ENCODE measurements at regions not wholly inside any gene's neighbourhood (a gene's known extent, or its start where the extent isn't known, plus 50 kb on each side); places are given as distances from the start of the nearest gene placed in this dataset.
"Not testable (repeated sequence)": the region's sequence is repeated elsewhere in the genome, so short reads cannot be mapped to it uniquely, and the experiment has no call there.

DNA sequence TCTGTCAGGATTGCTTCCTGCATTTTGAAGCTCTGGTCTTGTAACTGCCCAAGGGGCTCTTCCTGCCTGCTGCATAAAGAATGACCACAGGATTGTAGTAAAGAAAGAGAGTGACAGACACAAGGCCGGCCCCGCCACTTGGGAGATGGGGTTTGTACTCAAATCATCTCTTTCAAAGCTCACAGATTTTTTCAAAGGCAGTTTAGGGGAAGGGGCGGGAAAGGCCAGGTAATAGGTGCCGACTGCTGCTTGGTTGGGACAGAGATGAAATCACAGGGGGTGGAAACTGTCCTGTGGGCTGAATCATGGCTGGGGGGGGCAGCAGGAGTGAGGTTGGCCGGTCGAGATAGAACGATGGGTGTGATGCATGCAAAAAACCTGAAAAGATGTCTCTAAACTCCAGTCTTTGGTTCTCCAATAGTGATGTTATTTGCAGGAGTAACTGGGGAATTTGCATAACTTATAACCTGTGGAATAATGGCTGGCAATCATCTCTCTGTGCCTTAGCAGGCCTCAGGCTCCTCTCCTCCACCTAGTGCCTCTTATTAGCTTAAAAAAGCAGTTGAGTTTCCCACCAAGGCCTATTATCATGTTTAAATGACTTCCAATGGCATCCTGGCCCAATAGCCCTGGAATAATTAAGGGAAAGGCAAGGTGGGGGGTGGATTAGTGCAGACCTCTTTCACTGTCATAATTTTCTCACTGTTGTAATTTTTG, 778.4 kb upstream of the FRG1 start:
- DNase-seq (ENCODE audit: low read depth), result no peak

DNA sequence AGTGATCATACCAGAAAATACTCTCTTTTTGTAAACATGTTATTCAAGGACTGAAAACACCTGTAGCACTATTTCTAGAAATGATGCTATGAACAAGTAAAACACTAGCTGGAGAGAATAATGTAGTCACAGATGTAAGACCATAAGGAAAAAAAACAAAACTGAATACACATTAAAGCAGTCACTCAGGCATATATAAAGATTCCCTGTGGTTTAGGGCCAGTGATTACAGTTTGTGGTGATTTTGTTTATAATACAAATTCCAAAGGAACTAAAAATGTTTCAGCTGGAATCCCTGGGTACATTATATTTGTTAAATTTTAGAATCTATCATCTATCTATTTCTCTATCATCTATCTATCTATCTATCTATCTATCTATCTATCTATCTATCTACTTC, 777.8 kb upstream of the FRG1 start:
- no peak for DNase-seq (ENCODE audit: low read depth)

DNA sequence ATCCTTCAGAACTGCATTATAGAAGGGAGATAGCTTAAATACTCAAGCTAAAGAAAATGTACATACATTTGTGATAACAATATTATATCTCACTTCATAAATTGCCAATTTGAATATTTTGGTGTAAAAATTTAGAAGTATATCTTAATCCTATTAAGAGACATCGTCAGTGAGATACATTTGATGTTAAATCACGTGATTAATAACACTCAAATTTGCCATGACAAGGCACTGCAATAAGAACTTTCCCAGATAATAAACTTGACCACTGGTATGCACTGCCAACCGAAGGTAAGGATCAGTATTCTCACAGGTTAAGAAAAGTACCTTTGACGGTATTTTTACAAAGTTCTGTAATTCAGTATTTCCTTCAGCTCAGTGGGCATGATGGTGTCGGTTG, 764.7 kb upstream of the FRG1 start:
- DNase-seq (ENCODE audit: low read depth), result no peak

DNA sequence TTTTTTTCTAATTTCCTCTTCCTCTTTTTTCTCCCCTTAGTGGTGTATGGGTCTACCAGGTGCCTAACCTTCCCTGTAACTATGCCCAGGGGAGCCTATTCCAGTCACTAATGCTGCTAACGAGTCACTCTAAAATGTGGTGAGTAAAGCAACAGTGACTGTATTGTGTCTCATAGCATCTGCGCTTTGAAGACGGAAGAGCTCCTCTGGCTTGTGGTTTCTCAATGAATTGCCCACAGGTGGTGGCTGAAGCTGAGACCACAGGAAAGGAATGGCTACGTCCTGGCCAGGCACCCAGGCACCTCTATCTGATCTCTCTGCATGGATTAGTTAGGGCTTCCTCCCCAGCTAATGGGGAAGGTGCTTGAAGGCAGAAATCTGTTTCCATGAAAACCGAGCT, 763.5 kb upstream of the FRG1 start:
- peak; percentile 54 for DNase-seq (ENCODE audit: low read depth)

DNA sequence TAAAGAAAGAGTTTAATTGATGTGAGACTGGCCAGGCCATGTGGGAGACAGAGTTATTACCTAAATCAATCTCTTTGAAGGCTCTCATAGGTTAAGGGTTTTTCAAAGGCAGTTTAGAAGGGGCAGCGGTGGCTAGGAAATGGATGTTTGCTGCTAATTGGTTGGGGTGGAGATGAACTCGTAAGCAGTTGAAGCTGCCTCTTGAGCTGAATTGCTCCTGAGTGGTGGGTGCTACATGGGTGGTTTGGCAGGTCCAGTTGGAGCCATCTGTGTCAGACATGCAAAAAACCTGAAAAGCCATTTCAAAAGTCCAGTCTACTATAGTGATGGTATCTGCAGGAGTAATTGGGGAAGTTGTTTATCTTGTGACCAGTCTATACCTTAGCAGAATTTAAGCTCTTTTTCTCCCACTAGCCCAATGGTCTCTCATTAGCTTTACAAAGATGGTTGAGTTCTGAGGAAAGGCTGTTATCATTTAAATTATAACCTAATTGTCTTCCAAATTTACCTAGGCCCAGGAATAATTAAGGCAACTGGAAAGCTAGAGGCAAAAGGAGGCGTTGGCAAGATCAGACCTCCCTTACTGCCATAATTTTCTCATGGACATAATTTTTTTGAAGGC, 762.4 kb upstream of the FRG1 start:
- no peak for DNase-seq (ENCODE audit: low read depth)

DNA sequence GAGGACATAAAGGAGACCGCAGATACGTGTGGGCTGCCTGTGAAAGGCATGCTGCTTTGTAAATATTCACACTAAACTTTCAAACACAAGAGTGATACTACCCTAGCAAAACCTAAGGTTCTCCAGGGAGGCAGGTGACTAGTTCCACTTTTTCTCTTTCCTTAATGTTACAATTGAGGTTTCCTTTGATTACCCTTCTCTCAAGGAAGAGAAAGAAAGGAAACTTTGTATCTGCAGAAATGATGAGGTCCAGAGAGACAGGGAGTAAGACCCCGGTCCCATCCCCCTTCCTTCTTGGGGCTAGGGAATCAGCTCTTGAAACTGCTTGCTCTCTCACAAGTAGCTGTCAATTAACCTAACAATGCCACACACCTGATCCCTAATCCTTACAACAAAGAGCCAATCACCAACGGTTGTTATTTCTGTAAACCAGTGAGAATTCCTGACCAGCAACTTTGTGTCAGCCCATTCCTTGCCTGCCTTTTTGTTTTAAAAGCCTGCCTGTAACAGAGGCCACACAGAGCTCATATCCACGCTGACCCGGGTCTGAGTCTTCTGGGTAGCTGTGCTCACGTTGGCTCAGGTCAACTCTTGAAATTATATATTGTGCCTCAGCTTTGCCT, 754.8 kb upstream of the FRG1 start:
- no peak for DNase-seq (ENCODE audit: low read depth)

DNA sequence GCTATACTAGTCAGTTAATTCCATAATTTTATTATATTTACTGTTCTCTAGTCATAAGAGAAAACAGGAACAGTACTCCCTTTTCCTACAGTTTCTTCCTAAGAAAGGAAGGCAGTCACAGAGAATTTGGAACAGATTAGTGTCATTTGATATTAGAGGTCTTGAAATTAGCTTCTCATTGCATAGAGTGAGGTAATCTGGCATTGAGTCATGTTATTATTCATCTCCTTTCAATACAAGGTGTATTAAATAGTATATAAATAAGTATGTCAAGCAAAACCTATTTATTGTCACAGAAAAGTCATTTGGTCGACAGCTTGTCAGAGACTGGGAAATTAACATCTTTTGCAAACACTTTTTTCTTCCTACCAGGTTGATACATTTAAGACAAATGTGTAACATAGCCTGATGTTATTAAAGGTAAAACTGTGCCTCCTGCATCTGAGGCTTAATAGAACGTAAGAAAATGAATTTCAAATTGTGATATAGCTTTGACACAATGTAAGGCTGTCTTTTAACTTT, 753.1 kb upstream of the FRG1 start:
- no peak for DNase-seq (ENCODE audit: low read depth)

DNA sequence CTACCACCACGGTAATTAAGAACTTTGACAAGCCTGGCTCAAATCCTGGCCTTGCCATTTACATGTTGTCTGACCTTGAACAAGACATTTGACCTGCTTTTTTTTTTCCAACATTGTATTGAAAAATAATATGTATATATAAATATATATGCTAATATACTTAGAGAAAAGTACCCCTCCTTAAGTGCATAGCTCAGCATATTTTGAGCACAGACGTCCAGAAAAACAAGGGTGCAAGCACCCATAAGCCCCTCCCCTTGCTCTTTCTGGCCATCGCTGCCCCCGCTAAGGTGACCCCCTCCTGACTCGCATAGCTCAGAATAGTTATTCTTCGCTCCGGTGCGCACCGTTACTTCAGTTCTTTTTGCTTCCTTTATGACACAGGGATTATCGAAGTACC, 742.0 kb upstream of the FRG1 start:
- DNase-seq (ENCODE audit: low read depth), result no peak

DNA sequence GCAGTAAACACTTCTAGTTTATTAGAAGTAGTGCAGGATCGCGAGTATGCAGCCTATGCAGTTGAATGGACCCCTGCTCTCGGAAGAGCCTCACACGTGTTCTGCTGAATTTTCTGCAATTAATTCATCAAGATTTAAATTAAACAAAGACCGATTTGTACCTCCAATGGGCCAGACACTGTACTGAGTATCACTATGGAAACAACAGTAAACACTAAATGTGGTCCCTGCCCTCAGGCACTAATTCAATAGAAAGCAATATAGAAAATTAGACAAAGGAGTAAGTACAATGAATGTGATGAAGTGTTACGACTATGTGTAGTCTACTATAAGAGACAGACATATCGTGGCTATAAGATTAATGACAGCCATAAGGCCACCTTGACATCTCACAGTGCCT, 740.3 kb upstream of the FRG1 start:
- DNase-seq (ENCODE audit: low read depth), result no peak

DNA sequence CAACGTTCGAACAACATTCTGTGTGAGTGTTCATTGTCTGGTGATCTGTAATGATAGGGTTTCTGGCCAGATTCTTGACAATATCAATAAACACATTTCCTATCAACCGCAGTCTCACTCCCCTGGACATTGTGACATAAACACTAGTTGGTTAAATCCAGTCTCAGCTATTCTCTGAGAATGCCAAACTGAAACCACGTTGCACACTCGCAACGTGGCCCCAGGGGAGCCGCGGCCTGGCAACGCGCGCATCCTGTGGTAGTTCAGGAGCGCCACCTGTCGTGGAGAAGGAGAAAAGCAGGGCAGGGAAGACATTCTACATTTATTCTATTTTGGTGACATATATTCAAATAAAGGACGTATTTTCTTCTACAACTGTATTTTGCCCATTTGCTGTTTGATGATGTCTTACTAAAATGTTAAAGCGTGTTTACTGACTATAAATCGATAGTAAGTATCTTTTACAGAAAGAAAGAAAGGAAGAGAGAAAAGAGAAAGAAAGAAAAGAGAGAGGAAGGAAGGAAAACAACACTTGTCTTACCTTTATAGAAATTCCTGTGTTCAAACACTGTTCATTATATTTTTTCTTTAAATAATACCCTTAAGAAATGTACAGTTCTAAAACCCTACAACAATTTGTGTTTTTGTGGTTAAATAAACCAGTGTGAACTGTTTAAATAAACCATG, 738.3 kb upstream of the FRG1 start:
- peak; percentile 76 for DNase-seq (ENCODE audit: low read depth)

DNA sequence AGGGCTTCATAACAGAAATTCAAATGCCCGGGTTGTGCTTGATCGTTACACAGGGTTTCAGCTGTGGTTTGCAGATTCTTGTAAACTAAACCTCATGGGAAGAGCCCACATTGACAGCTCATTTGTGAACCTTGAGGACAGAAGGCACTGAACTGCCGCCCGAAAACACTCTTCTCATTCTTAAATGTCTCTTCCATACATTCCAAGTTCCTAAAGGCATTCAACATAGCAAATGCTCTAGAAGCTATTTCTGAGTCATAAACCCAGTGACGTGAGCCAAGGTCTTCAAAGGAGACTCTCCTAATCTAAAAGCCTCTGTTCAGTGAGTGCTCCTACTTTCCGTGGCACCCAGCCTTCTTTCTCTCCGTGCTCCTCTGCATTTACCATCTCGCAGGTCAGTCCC, 737.8 kb upstream of the FRG1 start:
- peak; percentile 49 for DNase-seq (ENCODE audit: low read depth)

DNA sequence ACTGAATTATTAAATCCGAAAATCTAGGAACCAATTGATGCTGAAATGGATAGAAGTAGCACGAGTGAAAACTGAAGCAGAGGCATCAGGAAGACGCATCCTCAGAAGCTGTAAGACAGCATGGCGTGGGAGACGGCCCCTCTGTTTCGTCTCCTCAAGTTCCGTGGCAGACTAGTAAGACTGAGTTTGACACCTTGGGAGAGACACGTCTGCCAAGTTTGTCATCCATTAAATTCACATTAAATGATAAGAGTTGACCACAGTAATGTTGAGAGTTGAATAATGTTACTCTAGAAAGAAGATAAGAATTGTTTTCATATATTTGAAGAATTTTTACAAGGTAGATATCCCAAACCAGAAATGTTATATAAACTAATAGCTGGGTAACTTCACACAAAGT, 736.1 kb upstream of the FRG1 start:
- DNase-seq (ENCODE audit: low read depth), result peak; percentile 69

DNA sequence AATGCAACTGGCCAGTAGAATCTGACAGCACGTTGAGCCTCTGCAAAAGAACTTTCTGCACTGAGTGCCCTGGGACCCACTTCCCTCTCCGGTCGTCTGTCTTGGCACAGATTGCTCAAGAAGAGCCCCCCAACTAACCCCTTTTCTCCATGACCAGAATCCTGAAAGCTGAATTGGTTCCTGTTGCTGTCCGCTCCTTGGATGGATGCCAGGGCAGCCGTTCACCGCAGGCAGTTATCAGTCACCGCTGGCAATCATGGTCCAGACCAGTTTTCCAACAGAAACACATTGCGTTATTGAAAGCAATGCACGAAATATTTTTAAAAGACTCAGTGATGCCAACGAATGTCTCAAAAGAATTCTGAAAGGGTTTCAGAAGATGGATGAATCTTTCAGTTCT, 733.7 kb upstream of the FRG1 start:
- peak; percentile 10 for DNase-seq (ENCODE audit: low read depth)

DNA sequence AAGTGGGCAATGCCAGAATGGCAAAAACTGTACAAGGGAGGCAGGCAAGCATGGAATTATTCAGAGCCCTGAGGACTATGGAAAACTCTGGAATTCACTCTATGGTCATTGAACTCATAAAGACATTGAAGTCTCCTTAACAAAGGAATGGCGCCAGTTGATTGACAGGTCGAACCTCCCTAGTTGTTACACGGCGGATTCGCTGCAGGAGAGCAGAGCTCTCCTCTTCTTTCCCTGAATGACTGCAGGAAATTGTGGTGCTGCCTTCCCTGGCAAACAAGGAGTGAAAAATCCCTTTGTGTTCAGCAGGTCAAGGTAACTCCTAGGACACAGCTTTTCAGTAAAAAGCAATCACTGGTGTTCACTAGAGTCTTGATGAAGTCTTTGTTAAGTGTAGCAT, 732.8 kb upstream of the FRG1 start:
- no peak for DNase-seq (ENCODE audit: low read depth)

DNA sequence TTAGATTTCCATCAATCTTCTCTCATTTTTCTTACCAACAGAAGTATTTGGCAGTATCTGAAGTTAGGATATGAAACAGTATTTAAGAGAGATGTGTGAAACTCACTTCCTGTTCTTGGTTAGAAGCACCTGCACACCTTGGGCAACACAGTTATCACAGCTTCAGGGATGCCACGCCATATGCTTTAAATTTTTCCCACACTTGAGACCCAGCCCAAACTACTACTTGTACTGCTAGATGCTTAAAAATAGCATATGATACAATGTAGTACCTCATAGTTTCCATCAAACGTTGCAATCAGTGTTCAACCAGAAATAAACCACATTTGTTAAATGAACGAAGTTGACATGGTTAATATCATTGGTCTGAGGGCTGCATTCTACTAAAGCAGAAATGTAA, 725.1 kb upstream of the FRG1 start:
- no peak for DNase-seq (ENCODE audit: low read depth)

DNA sequence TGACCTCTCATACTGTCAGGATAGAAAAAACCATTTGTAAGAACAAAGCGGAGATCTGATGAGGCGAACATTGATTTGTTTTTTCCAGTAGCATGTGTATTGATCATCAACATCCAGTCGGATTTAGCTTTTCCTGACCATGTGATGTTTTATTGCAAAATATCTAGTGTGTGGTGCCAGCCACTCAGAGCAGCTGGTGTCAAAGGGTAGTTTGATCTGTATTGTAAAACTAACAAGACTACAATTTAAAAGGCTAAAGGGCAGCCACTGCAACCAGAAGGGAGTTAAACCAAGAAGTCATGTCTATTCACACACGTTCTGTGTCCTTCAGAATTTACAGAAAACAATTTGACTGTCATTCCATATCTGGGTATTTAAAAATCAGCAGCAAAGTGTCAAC, 719.0 kb upstream of the FRG1 start:
- DNase-seq (ENCODE audit: low read depth), result no peak

DNA sequence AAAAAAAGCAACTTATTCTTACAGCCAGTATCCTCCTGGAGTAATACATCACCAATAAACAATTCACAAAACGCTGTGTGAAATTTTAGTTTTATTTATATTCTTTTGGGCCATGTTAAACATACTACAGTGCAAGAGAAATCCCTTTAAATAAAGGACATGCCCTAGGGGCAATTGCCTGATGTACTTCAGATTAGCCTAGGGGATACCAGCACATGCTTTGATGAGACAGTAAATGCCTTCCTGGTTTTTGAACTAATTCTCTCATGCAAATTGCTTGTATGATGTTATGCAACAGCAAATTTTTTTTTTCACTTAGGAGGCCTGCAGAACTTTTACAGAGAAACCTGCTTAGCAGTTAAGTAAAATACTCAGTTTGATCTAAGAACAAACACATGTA, 711.9 kb upstream of the FRG1 start:
- DNase-seq (ENCODE audit: low read depth), result no peak

DNA sequence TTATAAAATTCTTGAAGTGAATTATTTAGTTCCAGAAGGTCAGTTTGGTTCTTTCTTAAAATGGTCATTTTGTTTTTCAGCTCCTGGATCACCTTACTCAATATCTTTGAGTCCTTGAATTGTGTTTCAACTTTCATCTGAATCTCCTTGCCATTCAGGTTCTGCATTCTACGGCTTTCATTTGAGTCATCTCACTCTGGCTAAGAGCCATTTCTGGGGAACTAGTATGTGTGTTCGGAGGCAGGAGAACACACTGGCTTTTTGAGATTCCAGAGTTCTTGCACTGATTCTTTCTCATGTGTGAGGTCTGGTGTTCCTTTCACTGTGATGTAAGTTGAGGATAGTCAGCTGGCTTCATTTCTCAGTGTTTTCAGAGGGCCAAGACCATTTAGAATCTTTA, 708.4 kb upstream of the FRG1 start:
- peak; percentile 10 for DNase-seq (ENCODE audit: low read depth)

DNA sequence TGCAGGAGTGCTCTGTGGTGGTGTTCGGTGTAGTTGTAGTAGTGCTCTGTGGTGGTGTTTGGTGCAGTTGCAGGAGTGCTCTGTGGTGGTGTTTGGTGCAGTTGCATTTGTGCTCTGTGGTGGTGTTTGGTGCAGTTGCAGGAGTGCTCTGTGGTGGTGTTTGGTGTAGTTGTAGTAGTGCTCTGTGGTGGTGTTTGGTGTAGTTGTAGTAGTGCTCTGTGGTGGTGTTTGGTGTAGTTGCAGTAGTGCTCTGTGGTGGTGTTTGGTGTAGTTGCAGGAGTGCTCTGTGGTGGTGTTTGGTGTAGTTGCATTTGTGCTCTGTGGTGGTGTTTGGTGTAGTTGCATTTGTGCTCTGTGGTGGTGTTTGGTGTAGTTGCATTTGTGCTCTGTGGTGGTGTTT, 706.9 kb upstream of the FRG1 start:
- DNase-seq (ENCODE audit: low read depth), result not testable (repeated sequence)

DNA sequence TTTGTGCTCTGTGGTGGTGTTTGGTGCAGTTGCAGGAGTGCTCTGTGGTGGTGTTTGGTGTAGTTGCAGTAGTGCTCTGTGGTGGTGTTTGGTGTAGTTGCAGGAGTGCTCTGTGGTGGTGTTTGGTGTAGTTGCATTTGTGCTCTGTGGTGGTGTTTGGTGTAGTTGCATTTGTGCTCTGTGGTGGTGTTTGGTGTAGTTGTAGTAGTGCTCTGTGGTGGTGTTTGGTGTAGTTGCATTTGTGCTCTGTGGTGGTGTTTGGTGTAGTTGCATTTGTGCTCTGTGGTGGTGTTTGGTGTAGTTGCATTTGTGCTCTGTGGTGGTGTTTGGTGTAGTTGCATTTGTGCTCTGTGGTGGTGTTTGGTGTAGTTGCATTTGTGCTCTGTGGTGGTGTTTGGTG, 705.7 kb upstream of the FRG1 start:
- DNase-seq (ENCODE audit: low read depth), result not testable (repeated sequence)

DNA sequence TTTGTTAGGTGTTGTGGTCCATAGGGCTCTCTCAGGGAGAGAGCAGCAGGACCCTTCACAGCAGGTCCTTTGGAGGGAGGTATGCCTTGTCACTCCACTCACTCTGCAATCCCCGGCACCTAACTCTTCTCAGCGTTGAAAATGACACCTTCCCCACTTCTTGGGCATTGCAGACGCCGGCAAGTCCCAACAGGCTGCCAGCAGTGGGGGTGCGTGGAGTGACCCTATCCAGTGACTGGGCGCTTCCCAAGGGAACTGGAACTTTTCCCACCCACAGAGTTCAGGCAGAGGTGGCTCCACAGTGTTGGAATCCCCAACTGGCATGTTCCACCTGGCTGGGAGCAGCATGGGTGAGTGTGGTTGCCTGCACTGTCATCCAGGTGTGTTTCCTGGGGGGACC, 705.1 kb upstream of the FRG1 start:
- no peak for DNase-seq (ENCODE audit: low read depth)

DNA sequence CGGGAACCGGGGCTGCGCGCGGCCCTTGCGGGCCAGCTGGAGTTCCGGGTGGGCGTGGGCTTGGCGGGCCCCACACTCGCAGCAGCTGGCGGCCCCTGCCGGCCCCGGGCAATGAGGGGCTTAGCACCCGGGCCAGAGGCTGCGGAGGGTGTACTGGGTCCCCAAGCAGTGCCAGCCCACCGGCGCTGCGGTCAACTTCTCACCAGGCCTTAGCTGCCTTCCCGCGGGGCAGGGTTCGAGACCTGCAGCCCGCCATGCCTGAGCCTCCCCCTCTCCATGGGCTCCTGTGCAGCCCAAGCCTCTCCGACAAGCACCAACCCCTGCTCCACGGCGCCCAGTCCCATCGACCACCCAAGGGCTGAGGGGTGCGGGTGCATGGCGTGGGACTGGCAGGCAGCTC, 704.4 kb upstream of the FRG1 start:
- not testable (repeated sequence) for DNase-seq (ENCODE audit: low read depth)

DNA sequence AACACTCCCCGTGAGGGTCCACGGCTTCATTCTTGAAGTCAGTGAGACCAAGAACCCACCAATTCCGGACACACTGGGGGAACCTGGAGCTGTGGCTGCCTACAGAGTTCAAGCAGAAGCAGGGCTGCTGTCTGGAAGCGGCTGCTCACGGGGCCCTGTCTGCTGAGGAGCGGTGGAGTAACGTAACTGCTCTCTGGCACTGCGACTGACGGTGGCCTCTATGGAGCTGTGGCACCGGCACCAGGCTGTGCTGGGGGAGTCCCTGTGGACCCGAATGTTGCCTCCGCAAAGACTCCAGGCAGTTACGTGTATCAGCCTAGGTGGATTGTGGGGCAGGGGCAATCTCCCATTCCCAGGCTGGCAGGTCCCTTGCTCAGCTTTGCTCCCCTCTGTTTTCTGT, 703.3 kb upstream of the FRG1 start:
- DNase-seq (ENCODE audit: low read depth), result no peak

All from Daoy (cell line).